ENCODE measurements at regions not wholly inside any gene's neighbourhood (a gene's known extent, or its start where the extent isn't known, plus 50 kb on each side); places are given as distances from the start of the nearest gene placed in this dataset.

DNA sequence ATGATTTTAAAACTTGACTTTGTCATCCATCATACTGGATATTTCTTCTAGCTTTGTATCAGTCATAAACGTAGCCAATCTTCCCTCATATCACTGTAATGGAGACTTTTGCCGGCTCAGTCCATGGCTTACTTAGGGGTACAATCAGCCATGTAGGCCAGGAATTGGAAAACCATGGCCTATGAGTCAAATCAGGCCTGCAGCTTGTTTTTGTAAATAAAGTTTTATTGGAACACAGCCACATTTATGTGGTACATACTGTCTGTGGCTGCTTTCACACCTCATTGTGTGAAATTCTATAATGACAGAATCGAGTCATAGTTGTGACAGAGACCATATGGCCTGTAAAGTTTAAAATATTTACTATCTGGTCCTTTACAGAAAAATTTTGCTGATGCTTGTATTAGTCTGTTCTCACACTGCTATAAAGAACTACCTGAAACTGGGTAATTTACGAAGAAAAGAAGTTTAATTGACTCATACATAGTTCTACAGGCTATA is 64.5 kb upstream of the CDH13 start:
- CTCF ChIA-PET = no interaction called here
- H3K4me1 ChIP-seq (ENCODE audit: control insufficient read depth, insufficient read depth, low read length) = no peaks in the 10 kb centered on the region
- H3K9me3 ChIP-seq (ENCODE audit: control insufficient read depth, insufficient read depth, low read depth, low read length) = no peaks in the 10 kb centered on the region
- TF ChIP-seq SIN3A (IDR thresholded peaks at IDR 0.05; ENCODE audit: borderline replicate concordance, insufficient read depth, low read depth, low read length) (no peak), TCF7L2 (IDR thresholded peaks at IDR 0.05; ENCODE audit: low read depth, low read length) (no peak), POLR2AphosphoS5 (IDR thresholded peaks at IDR 0.05; ENCODE audit: low read depth, low read length) (no peak)
- TF ChIP-seq, protein P1, sequence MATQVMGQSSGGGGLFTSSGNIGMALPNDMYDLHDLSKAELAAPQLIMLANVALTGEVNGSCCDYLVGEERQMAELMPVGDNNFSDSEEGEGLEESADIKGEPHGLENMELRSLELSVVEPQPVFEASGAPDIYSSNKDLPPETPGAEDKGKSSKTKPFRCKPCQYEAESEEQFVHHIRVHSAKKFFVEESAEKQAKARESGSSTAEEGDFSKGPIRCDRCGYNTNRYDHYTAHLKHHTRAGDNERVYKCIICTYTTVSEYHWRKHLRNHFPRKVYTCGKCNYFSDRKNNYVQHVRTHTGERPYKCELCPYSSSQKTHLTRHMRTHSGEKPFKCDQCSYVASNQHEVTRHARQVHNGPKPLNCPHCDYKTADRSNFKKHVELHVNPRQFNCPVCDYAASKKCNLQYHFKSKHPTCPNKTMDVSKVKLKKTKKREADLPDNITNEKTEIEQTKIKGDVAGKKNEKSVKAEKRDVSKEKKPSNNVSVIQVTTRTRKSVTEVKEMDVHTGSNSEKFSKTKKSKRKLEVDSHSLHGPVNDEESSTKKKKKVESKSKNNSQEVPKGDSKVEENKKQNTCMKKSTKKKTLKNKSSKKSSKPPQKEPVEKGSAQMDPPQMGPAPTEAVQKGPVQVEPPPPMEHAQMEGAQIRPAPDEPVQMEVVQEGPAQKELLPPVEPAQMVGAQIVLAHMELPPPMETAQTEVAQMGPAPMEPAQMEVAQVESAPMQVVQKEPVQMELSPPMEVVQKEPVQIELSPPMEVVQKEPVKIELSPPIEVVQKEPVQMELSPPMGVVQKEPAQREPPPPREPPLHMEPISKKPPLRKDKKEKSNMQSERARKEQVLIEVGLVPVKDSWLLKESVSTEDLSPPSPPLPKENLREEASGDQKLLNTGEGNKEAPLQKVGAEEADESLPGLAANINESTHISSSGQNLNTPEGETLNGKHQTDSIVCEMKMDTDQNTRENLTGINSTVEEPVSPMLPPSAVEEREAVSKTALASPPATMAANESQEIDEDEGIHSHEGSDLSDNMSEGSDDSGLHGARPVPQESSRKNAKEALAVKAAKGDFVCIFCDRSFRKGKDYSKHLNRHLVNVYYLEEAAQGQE (IDR thresholded peaks at IDR 0.05; ENCODE audit: insufficient read depth in 1 of 2, low read depth in 2 of 2, low read length in 1 of 2) = no peak
- TF ChIP-seq, protein P2, sequence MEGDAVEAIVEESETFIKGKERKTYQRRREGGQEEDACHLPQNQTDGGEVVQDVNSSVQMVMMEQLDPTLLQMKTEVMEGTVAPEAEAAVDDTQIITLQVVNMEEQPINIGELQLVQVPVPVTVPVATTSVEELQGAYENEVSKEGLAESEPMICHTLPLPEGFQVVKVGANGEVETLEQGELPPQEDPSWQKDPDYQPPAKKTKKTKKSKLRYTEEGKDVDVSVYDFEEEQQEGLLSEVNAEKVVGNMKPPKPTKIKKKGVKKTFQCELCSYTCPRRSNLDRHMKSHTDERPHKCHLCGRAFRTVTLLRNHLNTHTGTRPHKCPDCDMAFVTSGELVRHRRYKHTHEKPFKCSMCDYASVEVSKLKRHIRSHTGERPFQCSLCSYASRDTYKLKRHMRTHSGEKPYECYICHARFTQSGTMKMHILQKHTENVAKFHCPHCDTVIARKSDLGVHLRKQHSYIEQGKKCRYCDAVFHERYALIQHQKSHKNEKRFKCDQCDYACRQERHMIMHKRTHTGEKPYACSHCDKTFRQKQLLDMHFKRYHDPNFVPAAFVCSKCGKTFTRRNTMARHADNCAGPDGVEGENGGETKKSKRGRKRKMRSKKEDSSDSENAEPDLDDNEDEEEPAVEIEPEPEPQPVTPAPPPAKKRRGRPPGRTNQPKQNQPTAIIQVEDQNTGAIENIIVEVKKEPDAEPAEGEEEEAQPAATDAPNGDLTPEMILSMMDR (IDR thresholded peaks at IDR 0.05) = no peak
- intact Hi-C loops (cut with micrococcal nuclease; ENCODE audit: unreplicated experiment) = no loop called here
- POLR2A ChIA-PET = no interaction called here
- ATAC-seq = no peak
- no TSS peak for BruUV-seq (replicated peaks)
- H3K27me3 ChIP-seq (ENCODE audit: control insufficient read depth, insufficient read depth, low read length) = no peaks in the 10 kb centered on the region
- H3K36me3 ChIP-seq (ENCODE audit: control insufficient read depth, insufficient read depth, low read length) = no peaks in the 10 kb centered on the region
- in situ Hi-C loops (cut with HindIII; ENCODE audit: low pct_unique_long_range_greater_than_20kb, low sequenced_read_pairs) = no loop called here
- no peak for DNase-seq (ENCODE audit: low read depth, low spot score)
- H3K4me3 ChIP-seq (ENCODE audit: low read depth in 2 of 2, low read length in 2 of 2) = no peak overlapping the region
- H3K27ac ChIP-seq (ENCODE audit: low read length) = no peak overlapping the region

DNA sequence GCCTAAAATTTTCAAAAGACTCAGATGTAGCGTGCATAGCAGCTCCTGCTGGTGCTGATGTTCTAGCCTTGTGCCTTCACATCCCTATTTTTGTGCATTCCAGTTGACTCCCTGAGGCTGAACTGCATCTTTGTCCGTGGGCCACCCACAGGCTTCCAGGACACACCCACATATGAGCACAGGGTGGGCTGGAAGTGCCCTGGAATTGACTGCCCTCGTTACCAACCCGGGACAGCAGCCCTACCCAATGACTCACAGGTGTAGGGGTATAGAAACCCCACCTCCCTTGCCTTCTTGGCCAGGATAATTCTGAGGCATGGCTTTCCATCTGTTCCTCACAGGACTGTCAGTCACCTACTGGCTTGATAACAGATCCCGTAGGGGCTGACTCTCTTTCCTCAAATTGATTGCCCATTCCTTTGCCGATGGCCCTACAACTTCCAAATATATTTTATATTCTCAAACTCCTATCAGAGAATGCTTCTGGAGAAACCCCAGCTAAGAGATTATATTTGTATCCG is 65.9 kb upstream of the CDH13 start:
- in situ Hi-C loops (cut with HindIII; ENCODE audit: low pct_unique_long_range_greater_than_20kb, low sequenced_read_pairs) (no loop called here), intact Hi-C loops (cut with micrococcal nuclease; ENCODE audit: unreplicated experiment) (no loop called here)
- H3K27ac ChIP-seq (ENCODE audit: low read length) = no peak overlapping the region
- no peak overlapping the region for H3K4me3 ChIP-seq (ENCODE audit: low read depth in 2 of 2, low read length in 2 of 2)
- no TSS peak for BruUV-seq (replicated peaks)
- ChIA-PET POLR2A (no interaction called here), CTCF (no interaction called here)
- no peak for DNase-seq (ENCODE audit: low read depth, low spot score)
- ATAC-seq = no peak
- no peaks in the 10 kb centered on the region for H3K4me1 ChIP-seq (ENCODE audit: control insufficient read depth, insufficient read depth, low read length)
- TF ChIP-seq, protein P2 (IDR thresholded peaks at IDR 0.05) = no peak
- TF ChIP-seq POLR2AphosphoS5 (IDR thresholded peaks at IDR 0.05; ENCODE audit: low read depth, low read length) (no peak), SIN3A (IDR thresholded peaks at IDR 0.05; ENCODE audit: borderline replicate concordance, insufficient read depth, low read depth, low read length) (no peak), TCF7L2 (IDR thresholded peaks at IDR 0.05; ENCODE audit: low read depth, low read length) (no peak)
- TF ChIP-seq, protein P1 (IDR thresholded peaks at IDR 0.05; ENCODE audit: insufficient read depth in 1 of 2, low read depth in 2 of 2, low read length in 1 of 2) = no peak
- no peaks in the 10 kb centered on the region for H3K27me3 ChIP-seq (ENCODE audit: control insufficient read depth, insufficient read depth, low read length)
- H3K9me3 ChIP-seq (ENCODE audit: control insufficient read depth, insufficient read depth, low read depth, low read length) = no peaks in the 10 kb centered on the region
- H3K36me3 ChIP-seq (ENCODE audit: control insufficient read depth, insufficient read depth, low read length) = no peaks in the 10 kb centered on the region
